ENCODE measurements at regions not wholly inside any gene's neighbourhood (a gene's known extent, or its start where the extent isn't known, plus 50 kb on each side); places are given as distances from the start of the nearest gene placed in this dataset.

GRCh38 chr2:48026865-48027264 lies 120.6 kb upstream of the FBXO11 start:
- TF ChIP-seq CTCF (IDR thresholded peaks at IDR 0.05) (no peak), POLR2A (IDR thresholded peaks at IDR 0.05) (no peak)

All from right lobe of liver (tissue), 4 donors.